ENCODE measurements at regions not wholly inside any gene's neighbourhood (a gene's known extent, or its start where the extent isn't known, plus 50 kb on each side); places are given as distances from the start of the nearest gene placed in this dataset.

GRCh38 chr2:216757532-216757931, 62.2 kb upstream of the IGFBP5 start:
- Histone ChIP-seq H3K4me3 (replicated peaks in 1 of 3; ENCODE audit: insufficient read depth in 1 of 3, low read depth in 2 of 3, low read length in 3 of 3) (no peak overlapping the region), H3K79me2 (ENCODE audit: insufficient read depth, low read length) (no peaks in the 10 kb centered on the region), H4K20me1 (ENCODE audit: insufficient read depth, low read length) (no peaks in the 10 kb centered on the region), H3K9me3 (ENCODE audit: low read length) (no peaks in the 10 kb centered on the region), H3K9ac (ENCODE audit: insufficient read depth, low read depth, low read length) (no peak overlapping the region), H3K27me3 (ENCODE audit: control insufficient read depth in 1 of 2, insufficient read depth in 2 of 2, low read length in 2 of 2) (peaks cover 0 to 26% of the 10 kb centered on the region in 2 experiments; a peak in 3 of 5 replicates), H3K27ac (ENCODE audit: extremely low read length, insufficient read depth, low read length) (no peak overlapping the region), H3K36me3 (replicated peaks in 1 of 2; ENCODE audit: control insufficient read depth in 1 of 2, insufficient read depth in 2 of 2, low read length in 2 of 2) (no peaks in the 10 kb centered on the region), H3K4me2 (ENCODE audit: low read depth, low read length) (no peak overlapping the region), H2AFZ (ENCODE audit: low read length) (no peak overlapping the region), H3K4me1 (ENCODE audit: insufficient read depth, low read length) (no peaks in the 10 kb centered on the region)
- FAIRE-seq (no peak), DNase-seq (ENCODE audit: low spot score) (no peak), ATAC-seq (no peak)
- BruUV-seq (replicated peaks): no TSS peak
- TF ChIP-seq, protein P1, sequence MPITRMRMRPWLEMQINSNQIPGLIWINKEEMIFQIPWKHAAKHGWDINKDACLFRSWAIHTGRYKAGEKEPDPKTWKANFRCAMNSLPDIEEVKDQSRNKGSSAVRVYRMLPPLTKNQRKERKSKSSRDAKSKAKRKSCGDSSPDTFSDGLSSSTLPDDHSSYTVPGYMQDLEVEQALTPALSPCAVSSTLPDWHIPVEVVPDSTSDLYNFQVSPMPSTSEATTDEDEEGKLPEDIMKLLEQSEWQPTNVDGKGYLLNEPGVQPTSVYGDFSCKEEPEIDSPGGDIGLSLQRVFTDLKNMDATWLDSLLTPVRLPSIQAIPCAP (CRISPR knock-in tag; IDR thresholded peaks at IDR 0.05; ENCODE audit: low read depth): no peak
- CTCF ChIA-PET (ENCODE audit: low intra/inter-chr PET ratio, low total read pairs): no interaction called here
- in situ Hi-C loops (cut with HindIII; ENCODE audit: extremely low pct_ligation_motif_present, low pct_unique_long_range_greater_than_20kb): no loop called here
- under 1% methylated on average over 4 of the region's 4 CpGs for WGBS (ENCODE audit: low lambda C conversion rate)
- POLR2A ChIA-PET: no interaction called here
- intact Hi-C loops (cut with micrococcal nuclease; ENCODE audit: unreplicated experiment): no loop called here

GRCh38 chr2:216756435-216756834, 61.1 kb upstream of the IGFBP5 start:
- no peaks in the 10 kb centered on the region for H3K79me2 ChIP-seq (ENCODE audit: insufficient read depth, low read length)
- ChIA-PET CTCF (ENCODE audit: low intra/inter-chr PET ratio, low total read pairs) (no interaction called here), POLR2A (no interaction called here)
- ATAC-seq (no peak), FAIRE-seq (no peak), DNase-seq (ENCODE audit: low spot score) (no peak)
- no peaks in the 10 kb centered on the region for H3K4me1 ChIP-seq (ENCODE audit: insufficient read depth, low read length)
- no peak for TF ChIP-seq ZNF619 (CRISPR knock-in tag; IDR thresholded peaks at IDR 0.05)
- no peak for TF ChIP-seq HOXA9 (CRISPR knock-in tag; IDR thresholded peaks at IDR 0.05; ENCODE audit: borderline replicate concordance)
- no peak for TF ChIP-seq KLF11 (CRISPR knock-in tag; IDR thresholded peaks at IDR 0.05)
- no peak overlapping the region for H2AFZ ChIP-seq (ENCODE audit: low read length)
- H3K9me3 ChIP-seq (ENCODE audit: low read length): no peaks in the 10 kb centered on the region
- 39% methylated on average over 2 of the region's 2 CpGs for WGBS (ENCODE audit: low lambda C conversion rate)
- BruUV-seq (replicated peaks): no TSS peak
- H3K9ac ChIP-seq (ENCODE audit: insufficient read depth, low read depth, low read length): no peak overlapping the region
- no peak overlapping the region for H3K4me2 ChIP-seq (ENCODE audit: low read depth, low read length)
- in situ Hi-C loops (cut with HindIII; ENCODE audit: extremely low pct_ligation_motif_present, low pct_unique_long_range_greater_than_20kb): no loop called here
- intact Hi-C loops (cut with micrococcal nuclease; ENCODE audit: unreplicated experiment): no loop called here
- no peaks in the 10 kb centered on the region for H4K20me1 ChIP-seq (ENCODE audit: insufficient read depth, low read length)
- H3K27ac ChIP-seq (ENCODE audit: extremely low read length, insufficient read depth, low read length): no peak overlapping the region
- peaks cover 0 to 26% of the 10 kb centered on the region in 2 experiments; a peak in 3 of 5 replicates for H3K27me3 ChIP-seq (ENCODE audit: control insufficient read depth in 1 of 2, insufficient read depth in 2 of 2, low read length in 2 of 2)
- no peaks in the 10 kb centered on the region for H3K36me3 ChIP-seq (replicated peaks in 1 of 2; ENCODE audit: control insufficient read depth in 1 of 2, insufficient read depth in 2 of 2, low read length in 2 of 2)
- no peak overlapping the region for H3K4me3 ChIP-seq (replicated peaks in 1 of 3; ENCODE audit: insufficient read depth in 1 of 3, low read depth in 2 of 3, low read length in 3 of 3)

Data from HepG2 (cell line).